Right lobe of liver (tissue), 6 donors: ENCODE measurements at regions not wholly inside any gene's neighbourhood (a gene's known extent, or its start where the extent isn't known, plus 50 kb on each side); places are given as distances from the start of the nearest gene placed in this dataset.
A peak's percentile ranks its signal among the peaks of the same experiment; 100 is the strongest.

Experiments used
- ATAC-seq, 4 donors: fragments of 200-7000 bp; cut with Tn5 transposase; one replicate each; pipeline ENCODE4 v1.9.1; 2020; ENCODE audit warnings: mild to moderate bottlenecking in 4 of 4, moderate library complexity in 4 of 4
- DNase-seq, 3 donors: peaks; one replicate each; pipeline ENCODE4 v3.0.0-alpha.2; 2020
- H3K27ac ChIP-seq, 3 donors: fragments of 200-600 bp; one replicate each; pipeline ENCODE4 v1.8.0; 2022
- H3K27me3 ChIP-seq, 2 donors: fragments of 200-600 bp; one replicate each; pipeline ENCODE4 v1.8.0; 2022
- H3K36me3 ChIP-seq, 4 donors: fragments of 200-600 bp; sonication (generic) in 1 of 4; one replicate each; pipeline versions ENCODE4 v1.5.1 to v1.8.0; 2017 to 2022; ENCODE audit warnings: control low read depth in 1 of 4
- H3K4me1 ChIP-seq, 4 donors: fragments of 200-600 bp; sonication (generic) in 1 of 4; one replicate each; pipeline versions ENCODE4 v1.5.1 to v1.8.0; 2017 to 2022; ENCODE audit warnings: control low read depth in 1 of 4
- H3K4me3 ChIP-seq, 3 donors: fragments of 200-600 bp; one replicate each; pipeline ENCODE4 v1.8.0; 2022
- H3K9me3 ChIP-seq, 4 donors: fragments of 200-600 bp; sonication (generic) in 1 of 4; one replicate each; pipeline versions ENCODE4 v1.5.1 to v1.8.0; 2017 to 2022; ENCODE audit warnings: control low read depth in 1 of 4
- POLR2A ChIP-seq: fragments of 450-650 bp; IDR thresholded peaks from one replicate; pipeline ENCODE4 v1.6.1; 2017; ENCODE audit warnings: antibody characterized with exemption, mild to moderate bottlenecking
- WGBS: methylation state at CpG from one replicate; pipeline ENCODE4 v1.1.6; 2018; ENCODE audit warnings: low coverage, low lambda C conversion rate; ENCODE audit not compliant: insufficient coverage; ENCODE audit errors: missing lambda C conversion rate; 5-methylcytosine and 5-hydroxymethylcytosine counted together
- intact Hi-C, 2 donors: fragments of 100-400 bp; cut with DNase I; formaldehyde crosslinking; loops; one replicate each; pipeline versions ENCODE4 v1.11.2 to v1.14.1; 2022
- TF ChIP-seq, protein P1 (sequence below), 4 donors: fragments of 200-600 bp in 3 of 4; fragments of 450-650 bp in 1 of 4; IDR thresholded peaks; one replicate each; pipeline versions ENCODE4 v1.5.1 to v1.8.0; 2016 to 2022; ENCODE audit warnings: antibody characterized with exemption in 4 of 4, mild to moderate bottlenecking in 2 of 4
- donor health status: DM: no; HTN: yes; CAD: no.
- donor health status: DM: no; HTN: no; CAD: no.
- donor health status: DM: no; HTN: no; CAD: no.
- donor health status: DM: no; HTN: yes; CAD: no.
- donor health status: DM: no; HTN: yes; CAD: no.

DNA sequence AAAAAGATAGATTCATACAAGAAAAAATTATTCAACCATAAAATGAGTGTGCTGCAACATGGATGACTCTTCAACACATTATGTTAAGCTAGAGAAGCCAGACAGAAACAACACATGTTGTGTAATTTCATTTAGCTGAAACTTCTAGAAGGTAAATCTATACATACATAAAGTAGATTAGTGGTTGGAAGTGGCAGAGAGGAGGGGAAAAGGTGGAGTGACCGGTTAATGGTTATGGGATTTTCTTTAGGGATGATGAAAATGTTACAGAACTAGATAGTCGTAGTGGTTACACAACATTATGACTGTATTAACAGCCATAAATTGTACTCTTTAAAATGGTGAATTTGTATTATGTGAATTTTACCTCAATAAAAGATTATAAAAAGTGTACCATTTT is 304.1 kb upstream of the SLC35B3 start:
- Histone ChIP-seq H3K27me3 (no peaks in the 10 kb centered on the region), H3K4me1 (no peaks in the 10 kb centered on the region), H3K27ac (no peak overlapping the region), H3K4me3 (no peak overlapping the region), H3K36me3 (no peaks in the 10 kb centered on the region), H3K9me3 (peaks cover 0 to 3% (median 0%) of the 10 kb centered on the region in 4 donors)
- intact Hi-C loops = no loop called here
- ATAC-seq = no peak
- DNase-seq = no peak
- WGBS = 81% methylated on average over 2 of the region's 2 CpGs
- TF ChIP-seq, protein P1, sequence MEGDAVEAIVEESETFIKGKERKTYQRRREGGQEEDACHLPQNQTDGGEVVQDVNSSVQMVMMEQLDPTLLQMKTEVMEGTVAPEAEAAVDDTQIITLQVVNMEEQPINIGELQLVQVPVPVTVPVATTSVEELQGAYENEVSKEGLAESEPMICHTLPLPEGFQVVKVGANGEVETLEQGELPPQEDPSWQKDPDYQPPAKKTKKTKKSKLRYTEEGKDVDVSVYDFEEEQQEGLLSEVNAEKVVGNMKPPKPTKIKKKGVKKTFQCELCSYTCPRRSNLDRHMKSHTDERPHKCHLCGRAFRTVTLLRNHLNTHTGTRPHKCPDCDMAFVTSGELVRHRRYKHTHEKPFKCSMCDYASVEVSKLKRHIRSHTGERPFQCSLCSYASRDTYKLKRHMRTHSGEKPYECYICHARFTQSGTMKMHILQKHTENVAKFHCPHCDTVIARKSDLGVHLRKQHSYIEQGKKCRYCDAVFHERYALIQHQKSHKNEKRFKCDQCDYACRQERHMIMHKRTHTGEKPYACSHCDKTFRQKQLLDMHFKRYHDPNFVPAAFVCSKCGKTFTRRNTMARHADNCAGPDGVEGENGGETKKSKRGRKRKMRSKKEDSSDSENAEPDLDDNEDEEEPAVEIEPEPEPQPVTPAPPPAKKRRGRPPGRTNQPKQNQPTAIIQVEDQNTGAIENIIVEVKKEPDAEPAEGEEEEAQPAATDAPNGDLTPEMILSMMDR (IDR thresholded peaks at IDR 0.05) = no peak
- no peak for TF ChIP-seq POLR2A

DNA sequence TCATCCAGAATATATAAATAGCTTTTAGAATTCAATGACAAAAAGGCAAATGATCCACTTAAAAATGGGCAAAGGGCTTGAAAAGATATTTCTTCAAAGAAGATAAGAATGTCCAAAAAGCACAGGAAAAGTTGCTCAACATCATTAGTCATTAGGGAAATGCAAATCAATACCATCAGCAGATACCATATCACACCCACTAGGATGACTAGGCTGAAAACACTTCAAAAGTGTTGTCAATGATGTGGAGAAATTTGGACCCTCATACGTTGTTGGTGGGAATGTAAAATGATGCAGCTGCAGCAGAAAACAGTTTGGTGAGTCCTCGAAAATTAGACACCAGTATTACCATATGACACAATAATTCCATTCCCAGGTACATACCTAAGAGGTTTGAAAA is 303.6 kb upstream of the SLC35B3 start:
- no peak overlapping the region for H3K4me3 ChIP-seq
- intact Hi-C loops = no loop called here
- ATAC-seq = peak in 1 of 4 donors; percentile 53
- H3K9me3 ChIP-seq = peaks cover 0 to 3% (median 0%) of the 10 kb centered on the region in 4 donors
- no peaks in the 10 kb centered on the region for H3K36me3 ChIP-seq
- H3K4me1 ChIP-seq = no peaks in the 10 kb centered on the region
- 47% methylated on average over 2 of the region's 2 CpGs for WGBS
- no peak overlapping the region for H3K27ac ChIP-seq
- DNase-seq = no peak
- no peak for TF ChIP-seq POLR2A
- TF ChIP-seq, protein P1 (IDR thresholded peaks at IDR 0.05) = no peak
- H3K27me3 ChIP-seq = no peaks in the 10 kb centered on the region

DNA sequence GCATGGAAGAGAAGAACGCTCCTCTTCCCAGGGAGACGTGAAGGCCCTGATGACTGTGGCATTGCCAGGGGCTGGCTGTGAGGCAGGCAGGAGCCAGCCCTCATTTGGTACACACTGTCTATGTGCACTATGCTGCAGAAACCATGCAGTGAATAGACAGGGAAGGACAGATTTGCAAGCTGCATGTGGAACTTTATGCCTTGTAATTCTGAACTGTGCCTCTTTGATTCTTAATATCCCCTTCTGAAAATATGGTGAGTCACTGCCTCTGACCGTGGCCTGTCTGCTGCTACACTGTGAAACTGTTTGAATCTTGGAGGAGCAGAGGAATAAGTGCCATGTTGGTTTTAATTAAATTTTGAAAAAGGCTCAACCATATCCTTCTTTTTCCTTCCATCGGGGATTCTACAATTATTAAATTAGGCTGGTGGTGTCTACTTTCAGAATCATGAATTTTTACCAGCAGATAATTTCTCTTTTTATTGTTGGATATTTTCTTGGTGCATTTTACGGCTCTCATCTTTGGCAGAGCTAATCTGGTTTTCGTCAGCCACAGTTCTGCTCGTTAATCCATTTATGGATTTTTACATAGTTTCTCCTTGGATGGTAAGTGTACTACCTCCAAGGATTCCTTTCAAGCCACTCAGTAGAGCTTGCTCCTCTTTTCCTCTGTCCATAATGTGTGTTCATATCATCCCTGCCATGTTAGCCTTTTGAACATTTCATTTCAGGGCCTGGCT is 301.0 kb upstream of the SLC35B3 start:
- no peak overlapping the region for H3K27ac ChIP-seq
- no peaks in the 10 kb centered on the region for H3K4me1 ChIP-seq
- DNase-seq = no peak
- no peaks in the 10 kb centered on the region for H3K36me3 ChIP-seq
- TF ChIP-seq, protein P1 (IDR thresholded peaks at IDR 0.05) = no peak
- no peak for TF ChIP-seq POLR2A
- intact Hi-C loops = no loop called here
- no peak overlapping the region for H3K4me3 ChIP-seq
- H3K27me3 ChIP-seq = no peaks in the 10 kb centered on the region
- WGBS = 60% methylated on average over 7 of the region's 7 CpGs
- no peaks in the 10 kb centered on the region for H3K9me3 ChIP-seq
- no peak for ATAC-seq

DNA sequence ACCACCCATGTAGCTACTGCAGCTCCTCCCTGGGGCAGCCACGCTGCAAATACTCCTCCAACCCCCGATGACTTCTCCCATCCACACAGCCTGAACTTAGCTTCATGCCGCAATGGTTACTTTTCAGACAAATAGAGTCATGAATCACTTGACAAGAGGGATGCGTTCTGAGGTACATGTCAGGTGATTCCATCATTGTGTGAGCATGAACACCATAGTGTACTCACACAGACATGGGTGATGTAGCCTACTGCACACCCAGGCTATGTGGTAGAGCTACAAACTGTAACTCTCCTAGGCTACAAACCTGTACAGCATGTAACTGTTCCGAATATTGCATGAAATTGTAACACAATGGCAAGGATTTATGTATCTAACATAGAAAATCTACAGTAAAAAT is 298.5 kb upstream of the SLC35B3 start:
- TF ChIP-seq, protein P1 (IDR thresholded peaks at IDR 0.05) = no peak
- TF ChIP-seq POLR2A = no peak
- no peaks in the 10 kb centered on the region for H3K27me3 ChIP-seq
- 82% methylated on average over 4 of the region's 5 CpGs for WGBS
- no peaks in the 10 kb centered on the region for H3K9me3 ChIP-seq
- H3K4me1 ChIP-seq = no peaks in the 10 kb centered on the region
- H3K27ac ChIP-seq = no peak overlapping the region
- DNase-seq (no peak), ATAC-seq (no peak)
- no peak overlapping the region for H3K4me3 ChIP-seq
- H3K36me3 ChIP-seq = no peaks in the 10 kb centered on the region
- intact Hi-C loops = no loop called here
